ENCODE measurements at regions not wholly inside any gene's neighbourhood (a gene's known extent, or its start where the extent isn't known, plus 50 kb on each side); places are given as distances from the start of the nearest gene placed in this dataset.

DNA sequence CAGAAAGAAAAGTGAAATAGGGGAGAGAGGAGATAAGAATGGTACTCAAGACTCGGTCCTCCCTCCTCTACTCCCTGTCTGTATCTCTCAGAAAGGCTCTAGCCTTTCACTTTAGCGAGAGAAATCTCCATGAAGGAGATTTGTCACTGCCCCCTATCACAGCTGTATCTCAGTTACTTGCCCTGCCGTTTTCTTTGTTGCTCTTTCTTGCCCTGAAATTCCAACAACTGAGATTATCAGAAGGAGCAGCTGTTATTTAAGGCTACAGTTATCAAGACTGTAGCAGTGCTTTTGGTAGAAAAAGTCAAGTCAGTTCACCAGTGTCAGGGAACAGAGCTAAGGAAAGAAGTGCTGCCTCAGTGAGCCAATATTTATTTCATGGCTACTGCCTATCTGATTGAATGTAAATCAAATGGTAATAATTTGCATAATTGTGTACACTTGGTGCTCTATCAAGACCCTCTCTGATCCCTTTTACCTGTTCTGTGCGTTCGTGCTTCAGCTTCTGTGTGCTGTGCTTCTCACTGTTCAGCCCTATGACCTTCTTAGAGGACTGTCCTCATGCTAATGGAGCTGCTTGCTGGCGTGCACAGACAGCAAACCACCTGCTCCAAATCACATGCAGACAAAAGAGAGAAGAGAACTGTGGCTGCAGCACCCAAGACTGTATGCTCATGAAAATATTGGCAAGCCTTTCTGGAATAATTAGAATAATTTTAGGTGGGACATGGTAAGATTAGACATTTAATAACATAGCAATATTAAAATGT, 180.2 kb upstream of the FAM3C start:
- Histone ChIP-seq H3K27me3 (ENCODE audit: control insufficient read depth in 5 of 5, insufficient read depth in 4 of 5, low read length in 5 of 5) (no peaks in the 10 kb centered on the region), H3K9me3 (ENCODE audit: control insufficient read depth in 5 of 5, low read length in 5 of 5) (no peaks in the 10 kb centered on the region), H3K9ac (ENCODE audit: low read length in 5 of 5) (no peak overlapping the region), H3K36me3 (ENCODE audit: control insufficient read depth in 5 of 5, insufficient read depth in 5 of 5, low read length in 5 of 5) (no peaks in the 10 kb centered on the region), H3K27ac (ENCODE audit: low read depth, low read length) (no peak overlapping the region), H3K4me1 (ENCODE audit: control insufficient read depth in 5 of 5, insufficient read depth in 5 of 5, low read length in 5 of 5) (no peaks in the 10 kb centered on the region), H3K4me3 (ENCODE audit: low read depth in 1 of 5, low read length in 5 of 5) (no peak overlapping the region)

DNA sequence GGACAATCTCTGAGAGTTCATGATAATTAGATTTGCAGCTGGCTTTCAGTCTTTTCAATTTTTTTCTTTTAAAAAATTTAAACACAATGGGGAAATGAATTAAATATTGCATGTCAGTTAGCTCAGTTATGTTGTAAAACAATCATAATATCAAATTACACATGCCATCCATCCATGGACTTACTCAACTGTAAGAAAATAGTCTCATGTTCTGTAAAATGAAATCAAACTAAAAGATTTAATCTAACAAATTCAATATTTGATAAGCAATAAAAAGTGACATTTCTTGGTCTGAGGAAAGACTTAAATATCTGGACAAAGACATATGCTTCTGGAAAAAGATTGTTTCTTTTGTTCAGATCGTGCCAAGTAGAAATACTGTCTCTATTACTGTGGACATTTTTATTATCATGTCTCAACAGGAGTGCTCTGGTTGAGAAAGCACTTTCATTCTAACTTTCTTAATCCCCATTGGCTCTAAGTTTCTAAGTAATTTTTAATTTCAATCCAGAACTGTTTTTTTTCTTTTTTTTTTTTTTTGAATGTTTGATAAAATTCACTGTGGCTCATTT, 179.2 kb upstream of the FAM3C start:
- H3K4me3 ChIP-seq (ENCODE audit: low read depth in 1 of 5, low read length in 5 of 5) = no peak overlapping the region
- H3K9me3 ChIP-seq (ENCODE audit: control insufficient read depth in 5 of 5, low read length in 5 of 5) = no peaks in the 10 kb centered on the region
- H3K4me1 ChIP-seq (ENCODE audit: control insufficient read depth in 5 of 5, insufficient read depth in 5 of 5, low read length in 5 of 5) = no peaks in the 10 kb centered on the region
- H3K36me3 ChIP-seq (ENCODE audit: control insufficient read depth in 5 of 5, insufficient read depth in 5 of 5, low read length in 5 of 5) = no peaks in the 10 kb centered on the region
- no peak overlapping the region for H3K27ac ChIP-seq (ENCODE audit: low read depth, low read length)
- H3K27me3 ChIP-seq (ENCODE audit: control insufficient read depth in 5 of 5, insufficient read depth in 4 of 5, low read length in 5 of 5) = no peaks in the 10 kb centered on the region
- no peak overlapping the region for H3K9ac ChIP-seq (ENCODE audit: low read length in 5 of 5)

DNA sequence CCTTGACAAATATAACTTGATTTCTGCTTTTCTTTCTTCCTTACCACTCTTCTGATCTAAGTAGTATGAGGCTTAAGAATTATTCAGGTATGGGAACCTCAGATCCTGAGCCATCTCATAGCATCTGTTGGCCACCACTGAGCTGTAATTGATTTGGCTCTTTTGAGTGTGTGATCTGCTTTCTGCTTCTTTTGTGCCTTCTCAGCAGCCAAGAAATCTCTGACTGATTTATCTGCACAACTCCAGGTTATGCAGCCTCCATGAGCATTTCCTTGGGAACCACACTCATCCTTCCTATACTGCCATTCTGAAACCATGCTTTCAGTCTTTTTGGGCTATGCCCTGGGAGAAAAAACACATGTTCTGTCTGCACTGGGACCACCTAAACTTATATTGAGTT, 178.0 kb upstream of the FAM3C start:
- no peak overlapping the region for H3K9ac ChIP-seq (ENCODE audit: low read length in 5 of 5)
- no peak overlapping the region for H3K27ac ChIP-seq (ENCODE audit: low read depth, low read length)
- no peak overlapping the region for H3K4me3 ChIP-seq (ENCODE audit: low read depth in 1 of 5, low read length in 5 of 5)
- H3K36me3 ChIP-seq (ENCODE audit: control insufficient read depth in 5 of 5, insufficient read depth in 5 of 5, low read length in 5 of 5) = no peaks in the 10 kb centered on the region
- no peaks in the 10 kb centered on the region for H3K4me1 ChIP-seq (ENCODE audit: control insufficient read depth in 5 of 5, insufficient read depth in 5 of 5, low read length in 5 of 5)
- H3K27me3 ChIP-seq (ENCODE audit: control insufficient read depth in 5 of 5, insufficient read depth in 4 of 5, low read length in 5 of 5) = no peaks in the 10 kb centered on the region
- H3K9me3 ChIP-seq (ENCODE audit: control insufficient read depth in 5 of 5, low read length in 5 of 5) = no peaks in the 10 kb centered on the region

DNA sequence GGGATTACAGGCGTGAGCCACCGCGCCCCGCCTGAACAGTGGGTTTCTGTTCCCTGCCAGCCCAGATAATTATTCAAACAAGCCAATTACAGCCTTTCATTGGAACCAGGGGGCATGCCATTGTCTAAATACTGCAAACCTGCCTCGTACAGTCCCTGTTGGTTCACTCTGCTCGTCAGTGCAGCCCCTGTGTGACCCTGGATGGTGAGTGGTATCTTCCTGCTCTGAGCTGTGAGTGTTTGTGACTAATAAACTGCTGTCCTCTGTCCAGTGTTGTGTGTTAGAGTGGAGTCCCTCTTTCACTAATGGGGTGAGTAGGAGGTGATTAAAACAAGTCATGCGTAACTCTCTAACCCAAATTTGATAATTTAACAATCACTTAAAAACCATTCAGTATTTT, 176.5 kb upstream of the FAM3C start:
- Histone ChIP-seq H3K27ac (ENCODE audit: low read depth, low read length) (no peak overlapping the region), H3K27me3 (ENCODE audit: control insufficient read depth in 5 of 5, insufficient read depth in 4 of 5, low read length in 5 of 5) (no peaks in the 10 kb centered on the region), H3K4me1 (ENCODE audit: control insufficient read depth in 5 of 5, insufficient read depth in 5 of 5, low read length in 5 of 5) (no peaks in the 10 kb centered on the region), H3K4me3 (ENCODE audit: low read depth in 1 of 5, low read length in 5 of 5) (no peak overlapping the region), H3K9me3 (ENCODE audit: control insufficient read depth in 5 of 5, low read length in 5 of 5) (no peaks in the 10 kb centered on the region), H3K9ac (ENCODE audit: low read length in 5 of 5) (no peak overlapping the region), H3K36me3 (ENCODE audit: control insufficient read depth in 5 of 5, insufficient read depth in 5 of 5, low read length in 5 of 5) (no peaks in the 10 kb centered on the region)

DNA sequence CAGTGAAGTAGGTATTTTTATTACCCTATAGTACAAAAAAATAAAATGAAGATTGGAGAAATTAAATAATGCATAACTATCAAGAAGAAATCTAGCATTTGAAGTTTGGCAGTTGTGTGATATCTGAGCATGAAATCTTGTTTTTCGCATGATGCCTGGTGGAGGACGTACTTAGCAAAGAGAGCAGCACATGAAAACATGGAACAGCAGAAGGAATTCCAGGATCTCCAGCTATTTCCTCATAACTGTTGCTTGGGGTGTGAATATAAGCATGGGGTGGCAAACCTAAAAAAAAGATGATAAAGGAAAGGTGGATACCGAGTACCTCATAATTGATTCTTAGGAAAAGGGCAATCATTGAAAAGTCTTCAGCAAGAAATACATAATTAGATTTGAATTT, 174.3 kb upstream of the FAM3C start:
- Histone ChIP-seq H3K36me3 (ENCODE audit: control insufficient read depth in 5 of 5, insufficient read depth in 5 of 5, low read length in 5 of 5) (no peaks in the 10 kb centered on the region), H3K27me3 (ENCODE audit: control insufficient read depth in 5 of 5, insufficient read depth in 4 of 5, low read length in 5 of 5) (no peaks in the 10 kb centered on the region), H3K4me3 (ENCODE audit: low read depth in 1 of 5, low read length in 5 of 5) (no peak overlapping the region), H3K9me3 (ENCODE audit: control insufficient read depth in 5 of 5, low read length in 5 of 5) (no peaks in the 10 kb centered on the region), H3K9ac (ENCODE audit: low read length in 5 of 5) (no peak overlapping the region), H3K27ac (ENCODE audit: low read depth, low read length) (no peak overlapping the region), H3K4me1 (ENCODE audit: control insufficient read depth in 5 of 5, insufficient read depth in 5 of 5, low read length in 5 of 5) (no peaks in the 10 kb centered on the region)

DNA sequence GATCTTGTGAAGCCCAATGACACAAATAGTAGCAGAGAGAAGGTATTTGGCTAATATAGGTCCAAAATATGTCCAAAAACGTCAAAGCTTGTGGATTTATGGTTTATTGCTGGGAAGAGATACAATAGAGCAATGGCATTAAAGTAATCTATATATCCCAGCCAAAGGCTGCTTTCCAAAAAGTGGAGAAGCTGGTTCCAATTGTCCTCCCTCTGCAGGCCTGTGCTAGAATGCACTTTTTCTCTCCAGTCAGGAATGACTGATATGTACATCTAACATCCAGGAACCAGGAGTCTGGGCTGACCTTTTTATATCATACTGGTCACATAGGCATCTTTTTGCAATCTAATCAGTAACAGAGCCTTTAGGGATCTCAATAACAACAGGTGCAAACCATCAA, 167.1 kb upstream of the FAM3C start:
- H3K27me3 ChIP-seq (ENCODE audit: control insufficient read depth in 5 of 5, insufficient read depth in 4 of 5, low read length in 5 of 5) = no peaks in the 10 kb centered on the region
- H3K4me1 ChIP-seq (ENCODE audit: control insufficient read depth in 5 of 5, insufficient read depth in 5 of 5, low read length in 5 of 5) = no peaks in the 10 kb centered on the region
- no peaks in the 10 kb centered on the region for H3K9me3 ChIP-seq (ENCODE audit: control insufficient read depth in 5 of 5, low read length in 5 of 5)
- H3K36me3 ChIP-seq (ENCODE audit: control insufficient read depth in 5 of 5, insufficient read depth in 5 of 5, low read length in 5 of 5) = no peaks in the 10 kb centered on the region
- no peak overlapping the region for H3K4me3 ChIP-seq (ENCODE audit: low read depth in 1 of 5, low read length in 5 of 5)
- no peak overlapping the region for H3K9ac ChIP-seq (ENCODE audit: low read length in 5 of 5)
- no peak overlapping the region for H3K27ac ChIP-seq (ENCODE audit: low read depth, low read length)

DNA sequence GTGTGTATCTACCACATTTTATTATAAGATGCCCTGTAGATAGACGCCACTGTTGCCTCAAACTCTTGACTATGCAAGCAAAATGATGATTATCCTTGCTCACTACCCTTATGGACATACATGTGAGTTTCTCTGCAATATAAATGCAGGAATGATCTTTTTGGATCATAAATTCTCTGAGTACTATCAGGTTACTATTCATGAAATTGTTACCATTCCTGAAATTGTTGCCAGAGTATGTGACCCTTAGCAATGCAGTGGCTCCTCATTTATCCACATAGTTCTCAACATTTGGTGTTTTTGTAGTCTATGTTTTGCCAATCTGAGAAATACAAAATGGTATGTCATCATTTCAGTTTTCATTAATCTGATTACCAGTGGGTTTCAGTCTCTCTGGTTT, 166.2 kb upstream of the FAM3C start:
- Histone ChIP-seq H3K36me3 (ENCODE audit: control insufficient read depth in 5 of 5, insufficient read depth in 5 of 5, low read length in 5 of 5) (no peaks in the 10 kb centered on the region), H3K4me1 (ENCODE audit: control insufficient read depth in 5 of 5, insufficient read depth in 5 of 5, low read length in 5 of 5) (no peaks in the 10 kb centered on the region), H3K27ac (ENCODE audit: low read depth, low read length) (no peak overlapping the region), H3K9ac (ENCODE audit: low read length in 5 of 5) (no peak overlapping the region), H3K9me3 (ENCODE audit: control insufficient read depth in 5 of 5, low read length in 5 of 5) (no peaks in the 10 kb centered on the region), H3K4me3 (ENCODE audit: low read depth in 1 of 5, low read length in 5 of 5) (no peak overlapping the region), H3K27me3 (ENCODE audit: control insufficient read depth in 5 of 5, insufficient read depth in 4 of 5, low read length in 5 of 5) (no peaks in the 10 kb centered on the region)

DNA sequence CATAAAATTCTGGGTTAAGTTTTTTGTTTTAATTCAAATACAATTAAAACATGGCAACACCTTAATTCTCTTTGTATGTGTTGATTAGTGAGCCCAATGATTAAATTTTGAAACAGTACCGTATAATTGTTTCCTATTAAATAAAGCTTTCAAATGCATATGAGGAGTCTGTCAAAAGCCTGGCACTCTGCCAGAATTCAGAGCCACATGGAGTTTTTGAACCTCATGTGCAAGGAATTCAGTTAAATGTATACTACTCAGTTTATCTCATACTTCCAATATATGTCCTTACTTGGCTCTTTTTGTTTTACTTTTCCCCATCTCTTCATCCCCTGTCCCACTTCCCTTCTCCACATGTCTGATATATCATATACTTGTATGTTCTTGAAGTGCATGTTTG, 165.6 kb upstream of the FAM3C start:
- no peaks in the 10 kb centered on the region for H3K9me3 ChIP-seq (ENCODE audit: control insufficient read depth in 5 of 5, low read length in 5 of 5)
- no peak overlapping the region for H3K9ac ChIP-seq (ENCODE audit: low read length in 5 of 5)
- no peaks in the 10 kb centered on the region for H3K27me3 ChIP-seq (ENCODE audit: control insufficient read depth in 5 of 5, insufficient read depth in 4 of 5, low read length in 5 of 5)
- H3K4me3 ChIP-seq (ENCODE audit: low read depth in 1 of 5, low read length in 5 of 5) = no peak overlapping the region
- no peaks in the 10 kb centered on the region for H3K36me3 ChIP-seq (ENCODE audit: control insufficient read depth in 5 of 5, insufficient read depth in 5 of 5, low read length in 5 of 5)
- no peak overlapping the region for H3K27ac ChIP-seq (ENCODE audit: low read depth, low read length)
- no peaks in the 10 kb centered on the region for H3K4me1 ChIP-seq (ENCODE audit: control insufficient read depth in 5 of 5, insufficient read depth in 5 of 5, low read length in 5 of 5)

DNA sequence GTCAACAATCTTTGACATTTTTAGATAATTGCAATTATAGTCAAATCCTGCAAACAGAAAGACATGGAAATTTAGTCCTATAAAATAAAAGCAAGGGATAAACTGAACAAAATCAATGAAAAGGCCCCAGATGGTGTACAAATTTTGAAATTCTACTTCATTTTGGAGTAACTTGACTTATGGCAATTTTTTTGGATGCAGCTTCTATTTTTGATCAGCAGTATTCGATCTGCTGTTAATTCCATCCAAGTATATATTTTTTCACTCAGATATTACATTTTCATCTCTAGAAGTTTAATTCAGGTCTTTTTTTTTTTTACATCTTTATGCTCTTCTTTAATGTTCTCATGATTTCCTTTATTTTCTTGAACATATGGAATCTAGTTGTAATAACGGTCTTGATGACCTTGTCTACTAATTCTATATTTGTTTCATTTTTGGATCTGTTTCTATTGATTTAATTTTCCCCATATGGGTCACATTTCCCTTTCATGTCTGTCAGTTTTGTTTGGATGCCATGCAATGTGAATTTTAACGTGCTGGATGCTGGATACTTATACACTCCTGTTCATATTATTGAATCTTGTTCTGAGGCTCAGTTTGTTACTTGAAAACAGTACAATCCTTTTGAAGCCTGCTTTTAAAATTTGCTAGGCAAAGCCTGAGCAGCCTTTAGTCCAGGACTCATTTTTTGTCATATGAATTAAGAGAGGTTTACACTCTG, 164.3 kb upstream of the FAM3C start:
- H3K27me3 ChIP-seq (ENCODE audit: control insufficient read depth in 5 of 5, insufficient read depth in 4 of 5, low read length in 5 of 5) = no peaks in the 10 kb centered on the region
- no peak overlapping the region for H3K9ac ChIP-seq (ENCODE audit: low read length in 5 of 5)
- no peaks in the 10 kb centered on the region for H3K36me3 ChIP-seq (ENCODE audit: control insufficient read depth in 5 of 5, insufficient read depth in 5 of 5, low read length in 5 of 5)
- H3K4me3 ChIP-seq (ENCODE audit: low read depth in 1 of 5, low read length in 5 of 5) = no peak overlapping the region
- no peaks in the 10 kb centered on the region for H3K9me3 ChIP-seq (ENCODE audit: control insufficient read depth in 5 of 5, low read length in 5 of 5)
- H3K27ac ChIP-seq (ENCODE audit: low read depth, low read length) = no peak overlapping the region
- no peaks in the 10 kb centered on the region for H3K4me1 ChIP-seq (ENCODE audit: control insufficient read depth in 5 of 5, insufficient read depth in 5 of 5, low read length in 5 of 5)

DNA sequence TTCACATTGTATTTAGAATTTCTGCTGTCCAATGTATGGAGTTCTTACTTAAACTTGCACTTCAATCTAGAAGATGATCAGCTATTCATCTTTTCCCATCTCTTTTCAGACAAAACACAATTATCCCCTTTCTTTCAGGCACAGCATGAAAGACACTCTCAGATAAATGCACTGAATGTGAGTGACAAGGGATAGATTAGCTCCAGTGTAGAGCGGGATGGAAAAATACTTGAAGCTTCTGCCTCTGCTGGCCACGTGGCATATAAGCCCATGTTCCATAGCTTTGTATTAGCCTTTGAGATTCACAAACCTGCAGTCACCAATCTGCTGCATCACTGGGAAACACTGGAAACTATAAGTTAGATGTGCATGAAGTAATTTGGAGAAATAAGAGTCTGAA, 162.2 kb upstream of the FAM3C start:
- Histone ChIP-seq H3K4me1 (ENCODE audit: control insufficient read depth in 5 of 5, insufficient read depth in 5 of 5, low read length in 5 of 5) (no peaks in the 10 kb centered on the region), H3K4me3 (ENCODE audit: low read depth in 1 of 5, low read length in 5 of 5) (no peak overlapping the region), H3K27me3 (ENCODE audit: control insufficient read depth in 5 of 5, insufficient read depth in 4 of 5, low read length in 5 of 5) (no peaks in the 10 kb centered on the region), H3K36me3 (ENCODE audit: control insufficient read depth in 5 of 5, insufficient read depth in 5 of 5, low read length in 5 of 5) (no peaks in the 10 kb centered on the region), H3K27ac (ENCODE audit: low read depth, low read length) (no peak overlapping the region), H3K9ac (ENCODE audit: low read length in 5 of 5) (no peak overlapping the region), H3K9me3 (ENCODE audit: control insufficient read depth in 5 of 5, low read length in 5 of 5) (no peaks in the 10 kb centered on the region)
